COLO829 (cell line): ENCODE measurements at regions not wholly inside any gene's neighbourhood (a gene's known extent, or its start where the extent isn't known, plus 50 kb on each side); places are given as distances from the start of the nearest gene placed in this dataset.
"Not testable (repeated sequence)": the region's sequence is repeated elsewhere in the genome, so short reads cannot be mapped to it uniquely, and the experiment has no call there.

ENCODE experiments used
- DNase-seq: peaks from one replicate; pipeline ENCODE4 v3.0.0; 2012; ENCODE audit warnings: low spot score

- DNase-seq, result peak; percentile 1
Measured at GRCh38 chr4:134702374-134702773, 500.8 kb upstream of the PABPC4L start.

DNA sequence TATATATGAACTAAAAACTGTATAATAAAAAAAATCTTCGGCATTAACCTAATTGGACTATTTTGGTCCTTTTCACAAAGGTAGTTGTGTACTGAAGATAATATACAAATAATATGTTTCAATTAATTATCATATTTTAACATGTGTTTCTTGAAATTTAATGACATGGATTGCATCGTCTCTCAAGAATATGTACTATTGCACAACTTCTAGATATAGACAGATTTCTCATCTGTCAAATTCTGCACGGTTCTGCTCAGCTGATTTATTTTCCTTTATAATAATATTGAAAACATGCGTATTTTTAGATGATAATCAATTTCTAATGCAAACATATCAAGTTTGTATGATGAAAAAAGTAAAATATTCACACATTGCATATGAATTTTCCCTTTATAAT lies 498.7 kb upstream of the PABPC4L start:
- no peak for DNase-seq

GRCh38 chr4:134698831-134699230 lies 497.2 kb upstream of the PABPC4L start:
- not testable (repeated sequence) for DNase-seq

- no peak for DNase-seq
Measured at GRCh38 chr4:134695433-134695832, 493.8 kb upstream of the PABPC4L start.

- DNase-seq, result no peak
Measured at GRCh38 chr4:134691915-134692314, 490.3 kb upstream of the PABPC4L start.

DNA sequence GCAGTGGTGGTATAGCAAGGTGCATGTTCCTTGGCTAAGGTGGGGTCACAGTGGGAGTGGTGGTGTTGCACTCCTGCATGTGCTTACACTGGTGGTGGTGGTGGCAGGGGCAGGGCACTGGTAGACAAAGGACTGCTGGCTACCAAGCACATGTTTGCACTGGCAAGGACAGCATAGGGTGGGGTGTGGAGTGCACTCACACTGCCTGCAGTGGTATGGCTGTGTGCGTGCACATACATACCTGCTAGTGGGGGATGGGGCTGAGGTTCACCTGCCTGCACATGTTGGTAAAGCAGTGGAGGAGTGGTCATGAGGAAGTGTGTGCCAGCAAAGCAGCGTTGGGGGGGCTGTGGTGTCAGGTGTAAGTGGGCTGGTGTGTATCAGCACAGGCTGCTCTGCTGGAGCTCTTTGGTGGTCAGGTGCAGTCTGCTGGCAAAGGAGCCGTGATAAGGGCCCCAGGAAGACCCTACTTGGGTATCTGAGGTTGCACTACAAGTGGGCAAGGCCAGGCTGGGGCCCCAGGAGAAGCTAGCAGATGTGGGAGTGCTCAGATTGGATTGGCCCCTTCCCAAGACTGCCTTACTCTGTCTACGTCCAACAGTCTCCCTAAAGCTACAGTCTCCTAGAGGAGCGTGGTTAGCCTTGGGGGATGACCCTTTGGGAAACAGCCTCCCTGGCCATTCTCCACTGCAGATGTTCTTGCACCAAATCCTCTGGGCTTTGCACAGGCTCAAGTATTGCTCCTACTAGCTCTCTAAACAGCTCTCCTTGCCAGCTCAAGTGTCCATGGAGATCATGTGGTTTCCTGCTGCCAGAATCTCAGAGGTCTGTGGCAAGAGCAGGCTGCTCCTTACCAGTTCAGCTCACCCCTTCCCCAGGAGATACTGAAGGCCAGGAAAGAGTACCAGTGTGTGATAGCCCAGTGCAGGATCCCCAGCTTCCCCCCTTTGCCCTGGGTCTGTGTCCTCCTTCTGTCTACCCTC lies 486.3 kb upstream of the PABPC4L start:
- DNase-seq, result no peak

- no peak for DNase-seq
Measured at GRCh38 chr4:134677209-134677814, 475.7 kb upstream of the PABPC4L start.

- DNase-seq, result no peak
Measured at GRCh38 chr4:134668237-134668636, 466.6 kb upstream of the PABPC4L start.

DNA sequence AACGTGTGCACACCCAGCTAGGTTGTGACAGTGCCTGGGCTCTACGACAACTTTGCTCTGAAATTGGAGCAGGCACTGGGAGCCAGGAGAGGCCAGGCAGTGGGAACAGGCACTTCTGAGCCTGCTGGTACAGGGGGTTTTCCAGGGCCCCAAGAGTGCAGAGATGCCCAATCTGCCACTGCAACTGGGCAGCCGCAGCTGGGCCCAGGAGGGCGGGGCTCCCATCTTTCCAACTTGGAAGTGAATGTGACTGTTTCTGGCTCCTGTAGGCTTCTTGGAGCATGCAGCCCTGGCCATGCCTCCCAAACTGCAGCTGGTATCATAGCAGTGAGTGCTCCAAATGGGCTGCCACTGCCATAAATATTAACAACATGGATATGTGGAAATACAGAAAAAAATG lies 465.1 kb upstream of the PABPC4L start:
- DNase-seq, result no peak

DNA sequence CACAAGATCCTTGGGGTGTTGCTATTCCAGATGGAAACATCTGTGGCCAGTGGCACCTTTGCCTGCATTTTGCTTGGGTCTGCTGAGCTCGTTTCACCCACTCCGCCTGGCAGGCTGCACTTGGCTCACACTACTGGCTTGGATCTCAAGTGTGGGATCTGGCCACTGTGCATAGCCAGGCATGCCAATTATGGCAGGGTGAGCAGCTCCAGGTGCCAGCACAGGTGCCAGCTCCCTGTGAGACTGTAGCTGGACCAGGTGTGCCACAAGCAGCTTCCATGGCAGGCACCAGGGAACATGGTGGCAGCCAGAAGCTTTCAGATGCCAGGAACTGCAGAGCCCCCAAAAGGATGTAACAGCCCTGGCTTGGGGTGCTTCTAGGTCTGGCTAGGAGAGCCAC lies 463.8 kb upstream of the PABPC4L start:
- DNase-seq, result no peak

DNA sequence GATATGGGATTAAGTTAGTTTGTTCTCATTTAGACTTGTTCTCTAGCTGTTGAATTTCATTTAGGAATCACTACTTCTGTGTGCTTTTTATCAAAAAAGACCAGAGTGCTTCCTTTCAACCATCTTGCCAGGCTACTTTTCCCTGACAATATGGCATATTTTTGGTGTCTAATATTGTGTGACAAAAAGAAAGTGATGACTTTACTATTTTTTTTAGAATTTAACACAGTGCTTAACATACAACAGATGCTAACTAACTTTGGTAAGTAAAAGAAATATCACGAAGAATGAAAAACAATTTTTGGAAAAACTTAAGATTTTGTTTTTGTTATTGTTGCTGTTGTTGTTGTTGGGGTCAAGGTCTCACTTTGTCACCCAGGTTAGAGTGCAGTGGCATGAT lies 462.2 kb upstream of the PABPC4L start:
- no peak for DNase-seq

- no peak for DNase-seq
Measured at GRCh38 chr4:134650461-134650860, 448.9 kb upstream of the PABPC4L start.

- DNase-seq, result no peak
Measured at GRCh38 chr4:134645778-134646177, 444.2 kb upstream of the PABPC4L start.

DNA sequence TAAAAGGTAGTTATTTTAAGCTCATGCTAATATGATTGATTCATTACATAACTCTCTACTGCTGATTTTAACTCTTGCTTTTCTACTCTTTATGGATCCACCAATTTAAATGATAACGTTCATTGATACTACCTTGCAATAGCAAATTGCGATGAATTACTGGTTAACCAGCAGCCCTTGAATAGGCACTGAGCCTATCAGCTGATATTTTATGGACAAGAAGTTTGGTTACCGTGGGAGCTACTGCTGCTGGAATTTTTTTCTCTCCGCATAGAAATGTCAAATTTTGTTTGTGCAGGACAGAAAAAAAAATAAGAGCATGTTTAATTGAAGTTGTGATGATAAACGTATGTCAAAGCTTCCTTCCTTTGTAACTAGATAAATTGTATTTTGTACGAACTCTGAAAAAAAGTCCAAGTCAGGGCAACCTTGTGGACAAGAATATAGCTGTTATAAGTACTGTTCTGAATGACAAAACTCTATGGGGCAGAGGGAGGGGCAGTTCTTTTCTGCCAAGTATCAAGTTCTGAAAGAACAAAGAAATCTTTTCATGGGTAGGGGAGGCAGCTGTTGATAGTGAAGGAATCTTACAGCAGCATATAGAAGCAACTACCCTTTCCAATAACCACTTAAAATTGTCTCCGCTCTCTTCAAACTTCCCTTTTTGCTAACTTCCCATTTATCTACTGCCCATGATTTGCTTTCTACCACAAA lies 434.9 kb upstream of the PABPC4L start:
- peak; percentile 66 for DNase-seq

GRCh38 chr4:134634301-134634700 lies 432.7 kb upstream of the PABPC4L start:
- no peak for DNase-seq

DNA sequence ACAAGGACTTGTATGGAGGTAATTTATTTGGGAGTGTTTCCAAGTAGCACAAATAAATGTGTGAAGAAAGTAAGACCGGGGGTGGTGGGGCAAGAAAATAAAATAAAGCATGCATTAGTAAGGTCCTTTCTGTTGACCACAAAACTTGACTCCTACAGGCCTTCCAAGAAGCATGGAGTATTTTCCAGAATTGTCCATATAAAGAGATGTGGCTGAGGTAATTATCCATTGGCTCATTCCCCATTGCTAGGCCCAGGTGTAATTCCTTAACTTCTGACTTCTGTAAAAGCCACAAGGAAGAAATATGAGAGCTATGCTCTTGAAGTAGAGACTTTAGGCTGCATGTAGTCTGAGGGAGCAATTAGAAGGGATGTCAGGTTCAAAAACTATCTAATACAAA lies 430.5 kb upstream of the PABPC4L start:
- no peak for DNase-seq

GRCh38 chr4:134628066-134628465 lies 426.5 kb upstream of the PABPC4L start:
- DNase-seq, result no peak

- no peak for DNase-seq
Measured at GRCh38 chr4:134627366-134627765, 425.8 kb upstream of the PABPC4L start.

DNA sequence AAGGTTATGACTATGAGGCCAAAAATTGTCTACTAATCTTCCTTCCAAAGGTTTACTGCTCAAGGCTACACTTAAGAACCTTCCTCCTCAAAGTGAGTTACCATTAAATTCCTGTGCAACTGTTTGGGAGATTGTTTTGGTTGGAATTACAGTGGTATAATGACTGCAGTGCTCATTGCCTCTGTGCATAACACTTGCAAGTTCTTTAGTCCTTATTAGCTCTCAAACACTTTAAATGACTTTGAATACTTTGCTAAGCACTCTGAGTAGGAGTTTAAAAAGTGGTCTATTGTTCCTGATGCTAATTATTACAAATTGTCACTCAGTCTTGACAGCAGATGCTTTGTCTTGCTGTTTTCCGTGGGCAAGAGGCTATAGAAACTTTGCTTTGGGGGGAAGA lies 422.8 kb upstream of the PABPC4L start:
- no peak for DNase-seq

- DNase-seq, result not testable (repeated sequence)
Measured at GRCh38 chr4:134622626-134623575, 421.3 kb upstream of the PABPC4L start.

DNA sequence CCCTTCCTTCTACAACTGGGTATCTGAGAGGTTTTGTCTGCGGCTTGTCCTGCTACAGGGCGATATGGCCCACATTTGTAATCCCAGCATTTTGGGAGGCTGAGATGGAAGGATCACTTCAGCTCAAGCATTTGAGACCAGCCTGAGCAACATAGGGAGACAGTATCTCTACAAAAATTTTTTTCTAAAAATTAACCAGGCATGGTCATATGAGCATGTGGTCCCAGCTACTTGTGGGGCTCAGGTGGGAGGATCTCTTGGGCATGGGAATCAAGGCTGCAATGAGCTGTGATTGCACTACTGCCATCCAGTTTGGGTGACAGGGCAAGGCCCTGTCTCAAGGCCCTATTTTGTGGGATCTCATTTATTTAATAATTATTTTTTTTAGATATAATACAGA lies 420.6 kb upstream of the PABPC4L start:
- DNase-seq, result no peak

- DNase-seq, result not testable (repeated sequence)
Measured at GRCh38 chr4:134621715-134622114, 420.1 kb upstream of the PABPC4L start.
